ENCODE measurements at regions not wholly inside any gene's neighbourhood (a gene's known extent, or its start where the extent isn't known, plus 50 kb on each side); places are given as distances from the start of the nearest gene placed in this dataset.

DNA sequence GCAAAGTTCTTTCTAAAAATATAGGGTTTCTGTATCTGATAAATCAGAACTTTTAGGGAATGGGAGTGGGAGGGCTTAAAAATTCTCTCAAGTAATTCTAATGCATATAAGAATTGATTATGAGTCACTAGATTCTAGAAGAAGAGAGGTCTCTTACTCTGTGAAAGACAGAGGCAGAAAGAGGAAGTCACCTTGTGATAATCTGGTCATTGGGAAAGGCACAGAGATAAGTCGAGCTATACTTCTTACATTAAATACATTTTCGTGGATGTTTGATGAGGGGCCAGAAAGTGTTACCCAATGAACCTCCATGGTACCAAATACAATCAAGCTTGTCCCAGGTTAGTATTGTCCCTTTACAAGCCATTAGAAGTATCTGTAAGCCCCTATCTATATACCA lies 134.4 kb downstream of the MAD2L1 start:
- no peak for DNase-seq (ENCODE audit: low spot score)

GRCh38 chr4:119930546-119930945 lies 136.1 kb downstream of the MAD2L1 start:
- no peak for DNase-seq (ENCODE audit: low spot score)

DNA sequence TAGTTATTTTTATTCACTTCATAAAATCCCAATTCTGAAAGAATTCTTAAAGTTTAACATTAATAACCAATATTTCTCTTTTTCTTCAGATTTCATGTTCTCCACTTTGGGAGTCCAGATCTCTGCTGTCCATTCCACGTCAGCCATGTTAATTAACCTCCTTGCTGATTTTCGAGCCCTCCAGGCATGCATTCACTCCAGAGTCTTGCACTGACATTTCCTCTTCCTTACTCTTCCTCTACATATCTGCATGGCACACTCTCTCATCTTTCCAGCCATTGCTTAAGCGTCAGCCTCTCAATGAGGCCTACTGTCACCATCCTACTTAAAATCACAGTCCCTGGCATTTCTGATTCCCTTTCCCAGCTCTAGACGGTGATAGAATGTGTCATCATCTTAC lies 144.8 kb downstream of the MAD2L1 start:
- no peak for DNase-seq (ENCODE audit: low spot score)

- DNase-seq (ENCODE audit: low spot score) = no peak
Observed at GRCh38 chr4:119906277-119906676, 160.4 kb downstream of the MAD2L1 start.

GRCh38 chr4:119898211-119898610 lies 168.4 kb downstream of the MAD2L1 start:
- DNase-seq (ENCODE audit: low spot score) = no peak

DNA sequence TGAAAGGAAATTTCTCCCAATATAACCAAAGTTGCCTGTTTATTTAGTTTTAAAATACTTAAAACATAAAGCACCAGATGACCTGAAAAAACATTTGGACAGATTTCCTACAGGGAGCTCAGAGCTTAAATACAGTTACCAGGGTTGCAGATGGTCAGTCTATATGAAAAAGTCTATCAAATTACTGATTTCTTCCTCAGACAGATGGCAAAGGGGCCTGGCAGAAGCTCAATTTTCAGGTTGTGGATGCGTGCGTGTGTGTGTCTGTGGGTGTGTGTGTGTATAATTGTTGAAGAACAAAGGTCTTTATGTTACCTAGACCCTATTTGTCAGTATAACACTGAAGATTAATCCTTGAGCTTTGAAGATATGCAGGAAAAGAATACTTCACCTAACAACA lies 169.4 kb downstream of the MAD2L1 start:
- DNase-seq (ENCODE audit: low spot score) = no peak

- no peak for DNase-seq (ENCODE audit: low spot score)
Observed at GRCh38 chr4:119894650-119895208, 171.9 kb downstream of the MAD2L1 start.

DNA sequence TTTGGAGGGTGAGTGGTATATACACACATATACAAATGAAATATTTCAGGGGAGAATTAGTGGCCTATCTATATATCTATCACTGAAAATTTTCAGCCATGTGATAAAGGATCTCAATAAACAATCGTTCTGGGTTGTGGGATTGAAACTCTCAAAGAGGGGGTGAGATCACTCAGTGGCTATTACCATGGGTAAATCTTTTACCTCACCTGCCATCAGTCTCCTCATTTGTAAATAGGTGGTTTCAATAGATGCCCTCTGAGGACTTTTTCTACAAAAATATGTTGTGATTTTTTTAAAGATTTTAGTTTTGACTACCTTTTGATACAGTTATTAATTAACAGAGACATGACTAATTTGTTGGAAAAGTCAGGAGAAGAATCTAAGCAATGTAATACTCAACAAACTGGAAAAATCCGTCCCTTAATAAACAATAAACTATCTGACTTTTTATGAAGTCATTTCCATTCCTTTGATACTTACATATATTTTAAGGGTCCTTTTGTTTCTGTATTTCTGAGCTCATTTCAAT lies 192.8 kb downstream of the MAD2L1 start:
- DNase-seq (ENCODE audit: low spot score) = no peak

- no peak for DNase-seq (ENCODE audit: low spot score)
Observed at GRCh38 chr4:119873132-119873531, 193.5 kb downstream of the MAD2L1 start.

GRCh38 chr4:119872371-119873016 lies 194.2 kb downstream of the MAD2L1 start:
- DNase-seq (ENCODE audit: low spot score) = no peak

GRCh38 chr4:119870856-119871255 lies 195.8 kb downstream of the MAD2L1 start:
- DNase-seq (ENCODE audit: low spot score) = no peak

- no peak for DNase-seq (ENCODE audit: low spot score)
Observed at GRCh38 chr4:119865789-119866188, 200.9 kb downstream of the MAD2L1 start.

- no peak for DNase-seq (ENCODE audit: low spot score)
Observed at GRCh38 chr4:119865389-119865788, 201.3 kb downstream of the MAD2L1 start.

DNA sequence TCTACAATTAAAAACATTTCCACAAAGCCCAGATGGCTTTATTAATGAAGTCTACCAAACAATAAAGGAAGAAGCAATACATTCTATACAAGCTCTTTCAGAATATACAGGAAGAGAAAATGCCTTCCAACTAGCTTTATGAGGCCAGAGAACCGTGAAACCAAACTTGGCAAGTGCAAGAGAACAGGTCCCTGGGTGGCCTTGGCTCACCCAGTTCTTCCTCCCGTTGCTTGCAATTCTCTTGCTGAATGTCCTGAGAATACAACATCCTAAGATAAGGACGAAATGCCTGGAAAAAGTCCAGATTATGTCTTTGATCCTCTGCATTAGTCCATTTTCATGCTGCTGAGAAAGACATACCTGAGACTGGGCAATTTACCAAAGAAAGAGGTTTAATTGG lies 204.9 kb downstream of the MAD2L1 start:
- DNase-seq (ENCODE audit: low spot score) = no peak

GRCh38 chr4:119858176-119858575 lies 208.5 kb downstream of the MAD2L1 start:
- no peak for DNase-seq (ENCODE audit: low spot score)

GRCh38 chr4:119854364-119854763 lies 212.3 kb downstream of the MAD2L1 start:
- DNase-seq (ENCODE audit: low spot score) = no peak

- DNase-seq (ENCODE audit: low spot score) = no peak
Observed at GRCh38 chr4:119851649-119852048, 215.0 kb downstream of the MAD2L1 start.

- no peak for DNase-seq (ENCODE audit: low spot score)
Observed at GRCh38 chr4:119841361-119841760, 212.8 kb upstream of the PDE5A start.

DNA sequence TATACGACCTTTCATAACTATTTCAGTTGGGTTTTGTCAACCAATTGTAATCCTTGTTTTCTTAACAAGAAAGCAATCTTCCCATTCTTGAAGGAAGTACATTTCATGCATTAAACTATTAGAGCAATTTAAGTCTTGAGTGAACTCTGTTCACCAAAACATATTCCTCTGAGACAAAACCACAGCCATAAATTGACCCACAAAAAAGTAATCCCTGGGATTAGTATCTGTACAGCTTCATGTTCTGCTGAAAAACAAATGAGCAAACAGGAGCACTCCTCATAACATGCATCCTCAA lies 207.0 kb upstream of the PDE5A start:
- no peak for DNase-seq (ENCODE audit: low spot score)

DNA sequence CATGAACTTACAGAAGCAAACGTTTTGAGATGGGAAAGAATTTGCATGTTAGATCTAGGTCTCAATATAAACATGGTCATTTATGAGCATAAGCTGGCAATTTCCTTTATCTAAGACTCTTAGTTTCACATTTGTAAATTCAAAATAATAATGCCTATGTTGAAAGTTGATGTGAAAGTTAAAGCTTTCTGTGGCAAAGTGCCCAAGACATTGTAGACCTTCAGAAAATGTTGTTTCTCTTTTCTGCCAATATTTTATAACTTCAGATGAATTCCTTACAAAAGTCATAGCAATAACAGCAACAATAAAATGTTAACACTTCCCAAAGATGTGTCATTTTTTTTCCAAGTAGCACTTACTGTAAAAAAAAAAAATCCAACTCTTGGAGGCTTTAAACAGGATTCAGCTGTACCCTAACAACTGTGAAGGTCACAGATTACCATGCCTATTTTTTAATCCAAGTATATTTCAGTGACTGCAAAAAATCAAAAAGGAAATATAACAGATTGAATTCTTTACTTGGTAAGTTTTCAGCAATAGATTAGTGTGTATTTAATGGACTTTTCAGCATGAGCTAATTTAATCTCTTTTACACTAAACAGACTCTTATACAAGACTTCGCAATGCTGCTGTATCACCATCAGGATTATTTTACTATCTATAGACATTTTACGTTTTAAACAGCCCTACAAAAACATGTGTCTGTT lies 206.5 kb upstream of the PDE5A start:
- no peak for DNase-seq (ENCODE audit: low spot score)

- no peak for DNase-seq (ENCODE audit: low spot score)
Observed at GRCh38 chr4:119833611-119834010, 205.0 kb upstream of the PDE5A start.

- no peak for DNase-seq (ENCODE audit: low spot score)
Observed at GRCh38 chr4:119832776-119833175, 204.2 kb upstream of the PDE5A start.

DNA sequence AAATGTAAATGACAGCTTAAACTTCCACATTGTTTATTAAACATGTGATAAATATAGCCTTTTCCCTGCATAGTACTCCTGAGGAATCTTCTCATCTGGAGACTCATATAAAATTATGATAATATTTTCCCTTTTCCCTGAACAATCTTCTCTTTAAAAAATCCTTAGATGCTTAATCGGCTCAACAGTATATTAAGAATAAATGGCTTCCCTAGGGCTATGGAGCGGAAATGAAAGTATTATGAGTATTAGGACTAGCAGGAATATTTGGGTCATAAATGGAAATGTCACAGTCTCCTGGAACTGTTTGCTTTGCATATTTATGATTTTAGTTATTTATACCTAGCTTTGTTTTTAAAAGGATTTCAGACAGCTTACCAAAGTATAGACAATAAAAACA lies 200.7 kb upstream of the PDE5A start:
- DNase-seq (ENCODE audit: low spot score) = no peak

GRCh38 chr4:119825696-119826095 lies 197.1 kb upstream of the PDE5A start:
- DNase-seq (ENCODE audit: low spot score) = no peak

Data from globus pallidus (tissue), 1 donor.